ENCODE measurements at regions not wholly inside any gene's neighbourhood (a gene's known extent, or its start where the extent isn't known, plus 50 kb on each side); places are given as distances from the start of the nearest gene placed in this dataset.

DNA sequence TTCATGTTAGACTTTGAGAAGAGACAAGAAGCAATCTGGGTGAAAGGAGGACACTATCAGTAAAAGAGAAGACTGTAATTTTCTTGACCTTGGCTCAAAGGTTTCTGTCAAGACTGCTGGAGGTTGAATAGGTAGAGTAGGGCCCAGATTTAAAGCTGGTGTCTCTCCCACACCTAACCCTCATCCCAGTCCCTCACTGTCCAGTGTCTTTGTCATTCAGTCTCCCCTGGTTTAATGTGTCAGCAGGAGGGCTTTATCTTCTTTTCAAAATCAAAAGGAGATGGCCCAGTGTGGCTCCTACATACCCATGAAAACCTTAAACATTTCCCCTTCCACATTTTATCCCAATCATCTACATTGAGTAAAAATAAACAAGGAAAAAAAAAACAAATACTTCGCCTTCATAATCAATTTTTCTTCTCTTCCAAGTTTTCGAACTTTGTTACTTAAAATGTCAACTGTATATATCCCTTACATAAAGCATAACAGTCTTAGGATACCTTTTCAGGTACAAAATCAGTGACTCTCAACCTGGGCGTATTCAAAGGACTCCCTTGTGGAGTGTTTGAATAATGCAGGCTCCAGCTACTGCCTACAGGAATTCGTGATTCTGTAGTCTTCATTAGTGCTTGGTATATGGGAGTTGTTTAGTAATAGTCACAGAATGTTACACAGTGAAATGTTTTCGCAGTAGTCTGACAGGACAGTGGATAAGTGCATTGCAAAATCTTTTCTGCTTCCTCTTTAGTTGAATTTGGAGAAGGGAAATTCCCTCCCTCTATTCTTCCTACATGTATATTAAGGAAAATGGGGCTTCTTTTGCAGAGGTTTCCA is 87.2 kb downstream of the FAT3 start:
- no peak overlapping the region for H3K4me2 ChIP-seq (ENCODE audit: extremely low read depth, insufficient read depth, low read length)
- no peaks in the 10 kb centered on the region for H3K27me3 ChIP-seq (ENCODE audit: control insufficient read depth, insufficient read depth, low read length)
- no peak overlapping the region for H3K4me3 ChIP-seq (replicated peaks in 1 of 4; ENCODE audit: control extremely low read depth in 1 of 4, insufficient read depth in 1 of 4, low read depth in 3 of 4, low read length in 4 of 4)
- no peak for TF ChIP-seq EZH2 (IDR thresholded peaks at IDR 0.05; ENCODE audit: low read length, missing control alignments)
- TF ChIP-seq CTCF (conservative IDR thresholded peaks at IDR 0.05 in 1 of 2, IDR thresholded peaks at IDR 0.05 in 1 of 2; ENCODE audit: low read depth in 1 of 2, low read length in 2 of 2): no peak
- H3K9ac ChIP-seq (ENCODE audit: insufficient read depth, low read length): no peak overlapping the region
- H4K20me1 ChIP-seq (ENCODE audit: control insufficient read depth, extremely low read depth, insufficient read depth, low read length): no peaks in the 10 kb centered on the region
- DNase-seq (ENCODE audit: low read depth in 2 of 2): peak in 1 of 2 donors; percentile 41
- no peak overlapping the region for H2AFZ ChIP-seq (ENCODE audit: low read length)
- no peaks in the 10 kb centered on the region for H3K4me1 ChIP-seq (ENCODE audit: control insufficient read depth, extremely low read depth, insufficient read depth, low read length)
- H3K79me2 ChIP-seq (ENCODE audit: control insufficient read depth, insufficient read depth, low read length): no peaks in the 10 kb centered on the region
- no peak overlapping the region for H3K27ac ChIP-seq (ENCODE audit: insufficient read depth, low read length)
- H3K36me3 ChIP-seq (ENCODE audit: control insufficient read depth, insufficient read depth, low read length): no peaks in the 10 kb centered on the region
- H3K9me3 ChIP-seq (ENCODE audit: control insufficient read depth, insufficient read depth, low read depth, low read length): no peaks in the 10 kb centered on the region

- no peak overlapping the region for H3K27ac ChIP-seq (ENCODE audit: insufficient read depth, low read length)
- H3K4me1 ChIP-seq (ENCODE audit: control insufficient read depth, extremely low read depth, insufficient read depth, low read length): no peaks in the 10 kb centered on the region
Measured at GRCh38 chr11:92313784-92314183, 89.2 kb downstream of the FAT3 start.

GRCh38 chr11:92314499-92314898 is 89.9 kb downstream of the FAT3 start:
- no peak overlapping the region for H3K27ac ChIP-seq (ENCODE audit: insufficient read depth, low read length)

More at GRCh38 chr11:92313784-92314183, 89.2 kb downstream of the FAT3 start:
- H3K79me2 ChIP-seq (ENCODE audit: control insufficient read depth, insufficient read depth, low read length): no peaks in the 10 kb centered on the region
- no peaks in the 10 kb centered on the region for H4K20me1 ChIP-seq (ENCODE audit: control insufficient read depth, extremely low read depth, insufficient read depth, low read length)
- no peaks in the 10 kb centered on the region for H3K27me3 ChIP-seq (ENCODE audit: control insufficient read depth, insufficient read depth, low read length)
- no peaks in the 10 kb centered on the region for H3K9me3 ChIP-seq (ENCODE audit: control insufficient read depth, insufficient read depth, low read depth, low read length)
- no peak overlapping the region for H3K4me3 ChIP-seq (replicated peaks in 1 of 4; ENCODE audit: control extremely low read depth in 1 of 4, insufficient read depth in 1 of 4, low read depth in 3 of 4, low read length in 4 of 4)
- H2AFZ ChIP-seq (ENCODE audit: low read length): no peak overlapping the region
- no peak overlapping the region for H3K9ac ChIP-seq (ENCODE audit: insufficient read depth, low read length)
- H3K36me3 ChIP-seq (ENCODE audit: control insufficient read depth, insufficient read depth, low read length): no peaks in the 10 kb centered on the region
- no peak overlapping the region for H3K4me2 ChIP-seq (ENCODE audit: extremely low read depth, insufficient read depth, low read length)
- no peak for TF ChIP-seq EZH2 (IDR thresholded peaks at IDR 0.05; ENCODE audit: low read length, missing control alignments)
- no peak for TF ChIP-seq CTCF (conservative IDR thresholded peaks at IDR 0.05 in 1 of 2, IDR thresholded peaks at IDR 0.05 in 1 of 2; ENCODE audit: low read depth in 1 of 2, low read length in 2 of 2)
- peak in 1 of 2 donors; percentile 37 for DNase-seq (ENCODE audit: low read depth in 2 of 2)

More at GRCh38 chr11:92314499-92314898, 89.9 kb downstream of the FAT3 start:
- no peaks in the 10 kb centered on the region for H3K27me3 ChIP-seq (ENCODE audit: control insufficient read depth, insufficient read depth, low read length)
- no peak overlapping the region for H3K9ac ChIP-seq (ENCODE audit: insufficient read depth, low read length)
- no peak overlapping the region for H2AFZ ChIP-seq (ENCODE audit: low read length)
- peak in 1 of 2 donors; percentile 53 for DNase-seq (ENCODE audit: low read depth in 2 of 2)
- H3K79me2 ChIP-seq (ENCODE audit: control insufficient read depth, insufficient read depth, low read length): no peaks in the 10 kb centered on the region
- H3K4me3 ChIP-seq (replicated peaks in 1 of 4; ENCODE audit: control extremely low read depth in 1 of 4, insufficient read depth in 1 of 4, low read depth in 3 of 4, low read length in 4 of 4): no peak overlapping the region
- no peaks in the 10 kb centered on the region for H3K36me3 ChIP-seq (ENCODE audit: control insufficient read depth, insufficient read depth, low read length)
- H3K9me3 ChIP-seq (ENCODE audit: control insufficient read depth, insufficient read depth, low read depth, low read length): no peaks in the 10 kb centered on the region
- TF ChIP-seq EZH2 (IDR thresholded peaks at IDR 0.05; ENCODE audit: low read length, missing control alignments): no peak
- TF ChIP-seq CTCF (conservative IDR thresholded peaks at IDR 0.05 in 1 of 2, IDR thresholded peaks at IDR 0.05 in 1 of 2; ENCODE audit: low read depth in 1 of 2, low read length in 2 of 2): no peak
- no peaks in the 10 kb centered on the region for H4K20me1 ChIP-seq (ENCODE audit: control insufficient read depth, extremely low read depth, insufficient read depth, low read length)
- no peaks in the 10 kb centered on the region for H3K4me1 ChIP-seq (ENCODE audit: control insufficient read depth, extremely low read depth, insufficient read depth, low read length)
- no peak overlapping the region for H3K4me2 ChIP-seq (ENCODE audit: extremely low read depth, insufficient read depth, low read length)
